ENCODE measurements at regions not wholly inside any gene's neighbourhood (a gene's known extent, or its start where the extent isn't known, plus 50 kb on each side); places are given as distances from the start of the nearest gene placed in this dataset.

GRCh38 chr15:70342554-70343548 is 245.1 kb upstream of the TLE3 start:
- TF ChIP-seq CTCF (IDR thresholded peaks at IDR 0.05), result no peak
- TF ChIP-seq POLR2A (IDR thresholded peaks at IDR 0.05), result no peak
- TF ChIP-seq POLR2AphosphoS5 (IDR thresholded peaks at IDR 0.05), result no peak

Measured in stomach (tissue), 4 donors.